ENCODE measurements at regions not wholly inside any gene's neighbourhood (a gene's known extent, or its start where the extent isn't known, plus 50 kb on each side); places are given as distances from the start of the nearest gene placed in this dataset.

- DNase-seq (no peak), ATAC-seq (no peak)
- H3K36me3 Mint-ChIP-seq (ENCODE audit: low read depth): no peaks in the 10 kb centered on the region
- POLR2A ChIA-PET: no interaction called here
- TF ChIP-seq CTCF (IDR thresholded peaks at IDR 0.05): no peak
- no peaks in the 10 kb centered on the region for H3K27me3 Mint-ChIP-seq
- H3K4me1 Mint-ChIP-seq (ENCODE audit: low read depth): no peaks in the 10 kb centered on the region
- CTCF ChIA-PET: no interaction called here
- H3K4me3 Mint-ChIP-seq: no peak overlapping the region
- intact Hi-C loops (cut with micrococcal nuclease): no loop called here
- peaks cover 10% of the 10 kb centered on the region for H3K9me3 Mint-ChIP-seq
- H3K27ac Mint-ChIP-seq: no peak overlapping the region
Observed at GRCh38 chr16:35198223-35199199, 1739.1 kb downstream of the TP53TG3F start.

- no peaks in the 10 kb centered on the region for H3K4me1 Mint-ChIP-seq (ENCODE audit: low read depth)
- H3K36me3 Mint-ChIP-seq (ENCODE audit: low read depth): no peaks in the 10 kb centered on the region
- no peak overlapping the region for H3K4me3 Mint-ChIP-seq
- no peak for DNase-seq
- H3K27ac Mint-ChIP-seq: no peak overlapping the region
- intact Hi-C loops (cut with micrococcal nuclease): no loop called here
- no peak for TF ChIP-seq CTCF (IDR thresholded peaks at IDR 0.05)
- H3K9me3 Mint-ChIP-seq: peaks cover 14% of the 10 kb centered on the region
- ATAC-seq: no peak
- POLR2A ChIA-PET: no interaction called here
- no peaks in the 10 kb centered on the region for H3K27me3 Mint-ChIP-seq
- CTCF ChIA-PET: no interaction called here
Observed at GRCh38 chr16:35200662-35201061, 1741.2 kb downstream of the TP53TG3F start.

- Mint-ChIP-seq H3K27me3 (no peaks in the 10 kb centered on the region), H3K36me3 (ENCODE audit: low read depth) (no peaks in the 10 kb centered on the region), H3K4me3 (no peak overlapping the region), H3K9me3 (peaks cover 14% of the 10 kb centered on the region), H3K27ac (no peak overlapping the region), H3K4me1 (ENCODE audit: low read depth) (no peaks in the 10 kb centered on the region)
- TF ChIP-seq CTCF (IDR thresholded peaks at IDR 0.05): no peak
- ATAC-seq: no peak
- ChIA-PET CTCF (no interaction called here), POLR2A (no interaction called here)
- no peak for DNase-seq
- intact Hi-C loops (cut with micrococcal nuclease): no loop called here
Observed at GRCh38 chr16:35201151-35201550, 1741.7 kb downstream of the TP53TG3F start.

- no peaks in the 10 kb centered on the region for H3K36me3 Mint-ChIP-seq (ENCODE audit: low read depth)
- TF ChIP-seq CTCF (IDR thresholded peaks at IDR 0.05): no peak
- ChIA-PET POLR2A (no interaction called here), CTCF (no interaction called here)
- DNase-seq: no peak
- H3K27me3 Mint-ChIP-seq: no peaks in the 10 kb centered on the region
- no peak overlapping the region for H3K27ac Mint-ChIP-seq
- peaks cover 15% of the 10 kb centered on the region for H3K9me3 Mint-ChIP-seq
- intact Hi-C loops (cut with micrococcal nuclease): no loop called here
- H3K4me1 Mint-ChIP-seq (ENCODE audit: low read depth): no peaks in the 10 kb centered on the region
- ATAC-seq: no peak
- no peak overlapping the region for H3K4me3 Mint-ChIP-seq
Observed at GRCh38 chr16:35203636-35204035, 1744.2 kb downstream of the TP53TG3F start.

All from activated CD8-positive, alpha-beta T cell treated with anti-CD3 and anti-CD28 coated beads for 36 hours (primary cell).